Thoracic aorta (tissue), 2 donors: ENCODE measurements at regions not wholly inside any gene's neighbourhood (a gene's known extent, or its start where the extent isn't known, plus 50 kb on each side); places are given as distances from the start of the nearest gene placed in this dataset.

Experiments used
- ATAC-seq: fragments of 150-250 bp; one replicate; pipeline ENCODE4 v1.8.0; 2017; ENCODE audit warnings: low read depth; ENCODE audit not compliant: insufficient number of reproducible peaks, low FRiP score
- DNase-seq: peaks from one replicate; pipeline ENCODE4 v3.0.0-alpha.2; 2020; ENCODE audit warnings: low spot score
- H3K27ac ChIP-seq, 2 donors: fragments of 200-600 bp; sonication (generic); 1 replicate in 1 of 2; 2 replicates in 1 of 2; pipeline ENCODE4 v1.5.1; 2016; ENCODE audit warnings: mild to moderate bottlenecking in 2 of 2, moderate library complexity in 2 of 2
- H3K27me3 ChIP-seq: fragments of 200-600 bp; sonication (generic); replicated peaks from 2 replicates; pipeline ENCODE4 v1.6.0; 2016; ENCODE audit warnings: mild to moderate bottlenecking; ENCODE audit not compliant: insufficient read depth
- H3K36me3 ChIP-seq: fragments of 200-600 bp; sonication (generic); one replicate; pipeline ENCODE4 v1.5.1; 2016
- H3K4me1 ChIP-seq, 2 donors: fragments of 200-600 bp; sonication (generic); 1 replicate in 1 of 2; 2 replicates in 1 of 2; pipeline versions ENCODE4 v1.5.1 to v1.6.0; 2016; ENCODE audit warnings: low read depth in 2 of 2, mild to moderate bottlenecking in 1 of 2; ENCODE audit not compliant: control insufficient read depth in 1 of 2
- H3K4me3 ChIP-seq: fragments of 200-600 bp; sonication (generic); 2 replicates; pipeline ENCODE4 v1.5.1; 2016; ENCODE audit warnings: mild to moderate bottlenecking
- H3K9me3 ChIP-seq: fragments of 200-600 bp; sonication (generic); 2 replicates; pipeline ENCODE4 v1.5.1; 2016
- CTCF ChIP-seq: fragments of 200-600 bp; sonication (generic); IDR thresholded peaks from one replicate; pipeline ENCODE4 v1.5.1; 2019; ENCODE audit warnings: antibody characterized with exemption

DNA sequence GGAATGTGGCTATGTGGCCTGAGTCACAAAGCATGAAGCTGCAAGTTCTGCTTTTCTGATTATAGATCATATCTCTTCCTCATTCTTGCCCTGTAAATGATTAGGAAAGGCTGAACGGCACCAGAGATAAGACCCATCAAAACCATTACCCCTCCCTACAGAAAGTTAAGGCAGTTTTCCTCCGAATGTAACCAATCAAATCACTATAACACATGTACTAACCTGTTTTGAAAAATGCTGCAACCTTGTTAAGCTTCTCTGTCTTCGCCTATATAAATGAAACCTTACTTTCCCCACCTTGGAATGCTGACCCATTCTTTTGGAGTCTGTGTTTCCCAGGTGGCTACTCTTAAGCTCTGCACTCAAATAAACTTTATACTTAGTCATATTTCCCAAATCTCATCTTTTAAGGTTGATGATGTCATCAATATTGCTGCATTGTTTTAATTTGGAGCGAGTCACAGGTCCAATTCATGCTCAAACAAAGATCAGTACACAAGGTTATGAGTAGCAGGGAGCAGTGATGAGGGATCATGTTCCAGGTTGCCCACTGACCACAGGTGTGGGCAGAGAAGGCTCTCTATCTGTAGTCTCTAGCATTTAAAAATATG, 662.3 kb downstream of the IRS1 start:
- H3K27me3 ChIP-seq, result no peaks in the 10 kb centered on the region
- H3K4me3 ChIP-seq, result no peak overlapping the region
- ATAC-seq (no peak), DNase-seq (no peak)
- TF ChIP-seq CTCF, result no peak
- no peaks in the 10 kb centered on the region for H3K36me3 ChIP-seq
- no peaks in the 10 kb centered on the region for H3K4me1 ChIP-seq
- H3K27ac ChIP-seq, result no peak overlapping the region
- H3K9me3 ChIP-seq, result no peaks in the 10 kb centered on the region

DNA sequence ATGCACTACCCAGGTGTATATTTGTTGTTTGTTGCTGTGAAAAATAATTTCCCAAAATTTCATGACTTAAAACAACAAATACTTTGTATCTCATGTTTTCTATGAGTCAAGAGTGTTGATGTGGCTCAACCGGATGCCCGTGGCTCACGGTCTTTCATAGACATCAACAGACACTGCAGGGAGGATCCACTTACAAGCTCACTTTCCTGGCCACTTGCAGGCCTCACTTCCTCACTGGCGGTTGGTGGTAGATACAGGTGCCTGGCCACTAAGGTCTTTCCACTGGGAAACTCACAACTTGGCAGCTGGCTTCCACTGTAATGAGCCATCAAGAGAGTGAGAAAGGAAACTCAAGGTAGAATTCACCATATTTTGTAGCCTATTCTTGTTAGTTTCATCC, 662.9 kb downstream of the IRS1 start:
- DNase-seq (no peak), ATAC-seq (no peak)
- H3K9me3 ChIP-seq, result no peaks in the 10 kb centered on the region
- TF ChIP-seq CTCF, result no peak
- no peaks in the 10 kb centered on the region for H3K36me3 ChIP-seq
- H3K4me1 ChIP-seq, result no peaks in the 10 kb centered on the region
- no peak overlapping the region for H3K27ac ChIP-seq
- H3K27me3 ChIP-seq, result no peaks in the 10 kb centered on the region
- H3K4me3 ChIP-seq, result no peak overlapping the region

GRCh38 chr2:226135861-226136548, 663.6 kb downstream of the IRS1 start:
- TF ChIP-seq CTCF, result no peak
- Histone ChIP-seq H3K4me1 (no peaks in the 10 kb centered on the region), H3K9me3 (no peaks in the 10 kb centered on the region), H3K4me3 (no peak overlapping the region), H3K36me3 (no peaks in the 10 kb centered on the region), H3K27ac (no peak overlapping the region), H3K27me3 (no peaks in the 10 kb centered on the region)
- no peak for ATAC-seq
- DNase-seq, result no peak

- Histone ChIP-seq H3K9me3 (no peaks in the 10 kb centered on the region), H3K4me3 (no peak overlapping the region), H3K27me3 (no peaks in the 10 kb centered on the region), H3K27ac (no peak overlapping the region), H3K4me1 (no peaks in the 10 kb centered on the region), H3K36me3 (no peaks in the 10 kb centered on the region)
- no peak for ATAC-seq
- DNase-seq, result no peak
- TF ChIP-seq CTCF, result no peak
Observed at GRCh38 chr2:226132323-226133215, 667.1 kb downstream of the IRS1 start.

DNA sequence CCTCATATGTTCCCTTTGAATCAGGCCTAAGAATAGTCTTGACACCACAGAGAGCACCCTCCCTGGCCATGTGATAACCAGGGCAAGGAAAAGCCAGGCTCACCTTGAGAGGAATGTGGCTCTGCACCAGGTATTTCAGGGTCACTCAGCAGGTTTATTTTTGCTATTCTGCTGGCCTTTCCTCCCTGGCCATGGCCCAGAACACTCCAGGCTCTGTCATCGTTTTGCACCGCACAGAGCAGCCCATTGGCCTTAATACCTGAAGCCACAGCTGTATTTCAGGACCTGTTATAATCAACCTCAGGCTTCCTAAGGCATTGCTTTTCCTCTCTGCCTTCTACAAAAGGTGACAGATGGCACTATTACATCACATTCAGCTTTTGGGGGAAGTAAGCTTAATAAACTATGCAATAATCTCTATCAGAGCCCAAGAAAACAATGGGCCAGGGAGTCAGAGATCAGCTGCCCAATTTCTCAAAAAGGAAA, 668.3 kb downstream of the IRS1 start:
- Histone ChIP-seq H3K27ac (no peak overlapping the region), H3K36me3 (no peaks in the 10 kb centered on the region)
- no peak for ATAC-seq

More for the DNA sequence above, 668.3 kb downstream of the IRS1 start:
- H3K4me3 ChIP-seq, result no peak overlapping the region
- no peak for DNase-seq
- H3K9me3 ChIP-seq, result no peaks in the 10 kb centered on the region
- no peak for TF ChIP-seq CTCF
- no peaks in the 10 kb centered on the region for H3K4me1 ChIP-seq
- H3K27me3 ChIP-seq, result no peaks in the 10 kb centered on the region
